GM12878 (cell line): ENCODE measurements at regions not wholly inside any gene's neighbourhood (a gene's known extent, or its start where the extent isn't known, plus 50 kb on each side); places are given as distances from the start of the nearest gene placed in this dataset.

Experiments used
- ATAC-seq: fragments of 200-7000 bp; cut with Tn5 transposase; 3 replicates; pipeline ENCODE4 v1.9.1; 2020; ENCODE audit warnings: mild to moderate bottlenecking, moderate library complexity
- BruUV-seq: library from RNA; stranded (reverse); fragments of 400-500 nt; replicated peaks from 2 replicates; lab custom pipeline; 2021; lab: Mats Ljungman, UMichigan
- CTCF ChIA-PET: fragments of 300-600 bp; sonication (Branson Sonifier 250); formaldehyde crosslinking; extraction: SDS; loops from one replicate; lab custom pipeline; 2021; ENCODE audit warnings: inconsistent platforms; lab: Yijun Ruan, JAX
- POLR2A ChIA-PET: fragments of 350-600 bp; formaldehyde crosslinking; extraction: SDS; loops from one replicate; lab custom pipeline; 2021; ENCODE audit warnings: inconsistent platforms; lab: Charles Lee
- RAD21 ChIA-PET: fragments of 300-600 bp; sonication (Branson Sonifier 250); formaldehyde crosslinking; loops from one replicate; lab custom pipeline; 2023; ENCODE audit warnings: antibody characterized with exemption; ENCODE audit not compliant: unreplicated experiment; lab: Charles Lee
- SMC1A ChIA-PET: fragments of 300-600 bp; sonication (Branson Sonifier 250); formaldehyde crosslinking; loops from one replicate; lab custom pipeline; 2023; ENCODE audit not compliant: unreplicated experiment, uncharacterized antibody; lab: Charles Lee
- DNase-seq: peaks from one replicate; pipeline ENCODE4 v3.0.0-alpha.2; 2011; ENCODE audit warnings: low read depth, low spot score
- FAIRE-seq: peaks from 3 replicates; lab custom pipeline; 2011; peaks lifted over from hg19 to GRCh38; lab: Jason Lieb, UNC
- H2AFZ ChIP-seq: 2 replicates; pipeline ENCODE4 v1.6.0; 2011; ENCODE audit warnings: low read depth, low read length, control low read depth; ENCODE audit not compliant: control insufficient read depth
- H3K27ac ChIP-seq: 2 replicates; pipeline ENCODE4 v1.5.1; 2011; ENCODE audit warnings: control low read depth; ENCODE audit not compliant: control insufficient read depth, insufficient read depth
- H3K27me3 ChIP-seq, 2 experiments: replicated peaks in 1 of 2; 2 replicates each; pipeline versions ENCODE4 v1.6.0 to v1.6.1; 2011; ENCODE audit warnings: low read length in 1 of 2; ENCODE audit not compliant: control insufficient read depth in 2 of 2, insufficient read depth in 2 of 2
- H3K36me3 ChIP-seq, 2 experiments: 2 replicates each; pipeline ENCODE4 v1.5.1; 2011; ENCODE audit warnings: low read length in 1 of 2; ENCODE audit not compliant: control insufficient read depth in 2 of 2, insufficient read depth in 2 of 2
- H3K4me1 ChIP-seq: 2 replicates; pipeline ENCODE4 v1.6.1; 2011; ENCODE audit warnings: mild to moderate bottlenecking, low read length, moderate library complexity, mixed read lengths; ENCODE audit not compliant: control insufficient read depth, insufficient read depth
- H3K4me2 ChIP-seq: 2 replicates; pipeline ENCODE4 v1.6.0; 2011; ENCODE audit warnings: control low read depth; ENCODE audit not compliant: control insufficient read depth, insufficient read depth
- H3K4me3 ChIP-seq: fragments of 200-600 bp; sonication (generic); 2 replicates; pipeline ENCODE4 v1.5.1; 2016
- H3K79me2 ChIP-seq: 2 replicates; pipeline ENCODE4 v1.6.0; 2011; ENCODE audit warnings: low read length; ENCODE audit not compliant: control insufficient read depth, insufficient read depth
- H3K9ac ChIP-seq: 2 replicates; pipeline ENCODE4 v1.8.0; 2011; ENCODE audit warnings: low read length, control low read depth, mixed read lengths; ENCODE audit not compliant: control insufficient read depth, insufficient read depth
- H3K9me3 ChIP-seq: replicated peaks from 3 replicates; pipeline ENCODE4 v1.5.1; 2011; ENCODE audit warnings: mild to moderate bottlenecking, low read length; ENCODE audit not compliant: control insufficient read depth, insufficient read depth
- H4K20me1 ChIP-seq: 2 replicates; pipeline ENCODE4 v1.6.0; 2011; ENCODE audit not compliant: control insufficient read depth, insufficient read depth
- EP300 ChIP-seq, 2 experiments: fragments of 150-350 bp in 1 of 2; IDR thresholded peaks; 2 replicates each; pipeline ENCODE4 v1.6.1; 2011 to 2012; ENCODE audit warnings: low read depth in 2 of 2, low read length in 2 of 2, borderline replicate concordance in 1 of 2, improper control_type of control experiment in 1 of 2, inconsistent platforms in 1 of 2; ENCODE audit not compliant: control insufficient read depth in 1 of 2
- MTA2 ChIP-seq: fragments of 450-650 bp; IDR thresholded peaks from 2 replicates; pipeline ENCODE4 v1.6.1; 2016; ENCODE audit warnings: low read depth, mild to moderate bottlenecking, moderate library complexity
- REST ChIP-seq: IDR thresholded peaks from 2 replicates; pipeline ENCODE4 v1.6.1; 2012; ENCODE audit warnings: mild to moderate bottlenecking, low read depth, low read length
- TBL1XR1 ChIP-seq: IDR thresholded peaks from 2 replicates; pipeline ENCODE4 v1.6.1; 2012; ENCODE audit warnings: low read depth, low read length, improper control_type of control experiment
- YBX1 ChIP-seq: fragments of 450-650 bp; IDR thresholded peaks from 2 replicates; pipeline ENCODE4 v1.6.1; 2016; ENCODE audit warnings: antibody characterized with exemption
- WGBS: methylation state at CpG from one replicate; pipeline ENCODE4 v1.1.6; 2016; ENCODE audit warnings: low lambda C conversion rate; ENCODE audit not compliant: insufficient replicate concordance, insufficient coverage; ENCODE audit errors: missing lambda C conversion rate; 5-methylcytosine and 5-hydroxymethylcytosine counted together
- in situ Hi-C: fragments of 300-500 bp; cut with MboI; formaldehyde crosslinking; loops from 9 replicates; pipeline ENCODE4 v1.14.3; 2018; ENCODE audit warnings: mixed read lengths
- intact Hi-C: fragments of 100-400 bp; cut with micrococcal nuclease; formaldehyde crosslinking; loops from one replicate; pipeline ENCODE4 v1.14.2; 2022; ENCODE audit not compliant: unreplicated experiment

GRCh38 chr3:194054540-194054939 lies 81.4 kb upstream of the HES1 start (continued):
- TF ChIP-seq REST: no peak
- no peak for TF ChIP-seq YBX1
- TF ChIP-seq EP300 (IDR thresholded peaks at IDR 0.05; ENCODE audit: borderline replicate concordance in 1 of 2, control insufficient read depth in 1 of 2, low read depth in 2 of 2, low read length in 2 of 2): no peak

GRCh38 chr3:194054961-194055360 lies 81.0 kb upstream of the HES1 start:
- CTCF ChIA-PET: no interaction called here
- no peaks in the 10 kb centered on the region for H3K4me1 ChIP-seq
- intact Hi-C loops: no loop called here
- DNase-seq: no peak
- no peaks in the 10 kb centered on the region for H3K27me3 ChIP-seq
- H2AFZ ChIP-seq: no peak overlapping the region
- H3K9ac ChIP-seq: no peak overlapping the region
- TF ChIP-seq TBL1XR1 (no peak), MTA2 (peak; percentile 22; the same call in 1 of the 2 replicates)
- TF ChIP-seq, all 136 proteins: peak for 1
- Histone ChIP-seq H3K79me2 (no peaks in the 10 kb centered on the region), H3K36me3 (no peaks in the 10 kb centered on the region), H3K27ac (no peak overlapping the region), H3K4me2 (no peak overlapping the region), H3K9me3 (peaks cover 17% of the 10 kb centered on the region), H3K4me3 (no peak overlapping the region), H4K20me1 (no peaks in the 10 kb centered on the region)
- no peak for ATAC-seq
- in situ Hi-C loops: no loop called here
- ChIA-PET SMC1A (interaction anchor here (0.7 to 1.7 kb wide), 5 partner anchors 9 to 252 kb away, joined by 3 to 5 read pairs (median 3); no protein-coding TSS in a partner anchor), RAD21 (interaction anchor here (1.1 kb wide), 1 partner anchor 261 kb away, joined by 3 read pairs; no protein-coding TSS in a partner anchor), POLR2A (no interaction called here)
- BruUV-seq: no TSS peak
- FAIRE-seq: no peak
- 49% methylated on average over 3 of the region's 3 CpGs for WGBS
